ENCODE measurements at regions not wholly inside any gene's neighbourhood (a gene's known extent, or its start where the extent isn't known, plus 50 kb on each side); places are given as distances from the start of the nearest gene placed in this dataset.

- no peak for DNase-seq (ENCODE audit: low read depth, low spot score)
Measured at GRCh38 chr1:239218301-239218700, 168.1 kb upstream of the CHRM3 start.

- no peak for DNase-seq (ENCODE audit: low read depth, low spot score)
Measured at GRCh38 chr1:239212811-239213220, 173.6 kb upstream of the CHRM3 start.

- DNase-seq (ENCODE audit: low read depth, low spot score) = no peak
Measured at GRCh38 chr1:239209591-239209990, 176.8 kb upstream of the CHRM3 start.

- no peak for DNase-seq (ENCODE audit: low read depth, low spot score)
Measured at GRCh38 chr1:239204401-239204800, 182.0 kb upstream of the CHRM3 start.

GRCh38 chr1:239197871-239198270, 188.5 kb upstream of the CHRM3 start:
- no peak for DNase-seq (ENCODE audit: low read depth, low spot score)

GRCh38 chr1:239189998-239190512, 196.3 kb upstream of the CHRM3 start:
- no peak for DNase-seq (ENCODE audit: low read depth, low spot score)

GRCh38 chr1:239186487-239186886, 199.9 kb upstream of the CHRM3 start:
- no peak for DNase-seq (ENCODE audit: low read depth, low spot score)

- no peak for DNase-seq (ENCODE audit: low read depth, low spot score)
Measured at GRCh38 chr1:239185245-239185619, 201.1 kb upstream of the CHRM3 start.

- no peak for DNase-seq (ENCODE audit: low read depth, low spot score)
Measured at GRCh38 chr1:239184561-239185244, 201.7 kb upstream of the CHRM3 start.

GRCh38 chr1:239178961-239179360, 207.4 kb upstream of the CHRM3 start:
- DNase-seq (ENCODE audit: low read depth, low spot score) = no peak

- DNase-seq (ENCODE audit: low read depth, low spot score) = no peak
Measured at GRCh38 chr1:239174880-239175279, 211.5 kb upstream of the CHRM3 start.

GRCh38 chr1:239170828-239171227, 215.5 kb upstream of the CHRM3 start:
- DNase-seq (ENCODE audit: low read depth, low spot score) = no peak

GRCh38 chr1:239169276-239169675, 217.1 kb upstream of the CHRM3 start:
- DNase-seq (ENCODE audit: low read depth, low spot score) = no peak

GRCh38 chr1:239164451-239165180, 221.8 kb upstream of the CHRM3 start:
- no peak for DNase-seq (ENCODE audit: low read depth, low spot score)

GRCh38 chr1:239155466-239156091, 230.8 kb upstream of the CHRM3 start:
- no peak for DNase-seq (ENCODE audit: low read depth, low spot score)

GRCh38 chr1:239151937-239152336, 234.4 kb upstream of the CHRM3 start:
- no peak for DNase-seq (ENCODE audit: low read depth, low spot score)

GRCh38 chr1:239140968-239141367, 245.4 kb upstream of the CHRM3 start:
- DNase-seq (ENCODE audit: low read depth, low spot score) = no peak

GRCh38 chr1:239139801-239140200, 246.6 kb upstream of the CHRM3 start:
- DNase-seq (ENCODE audit: low read depth, low spot score) = no peak

- DNase-seq (ENCODE audit: low read depth, low spot score) = no peak
Measured at GRCh38 chr1:239128541-239128940, 257.8 kb upstream of the CHRM3 start.

- DNase-seq (ENCODE audit: low read depth, low spot score) = no peak
Measured at GRCh38 chr1:239126884-239127283, 259.5 kb upstream of the CHRM3 start.

- DNase-seq (ENCODE audit: low read depth, low spot score) = no peak
Measured at GRCh38 chr1:239125893-239126292, 260.5 kb upstream of the CHRM3 start.

- no peak for DNase-seq (ENCODE audit: low read depth, low spot score)
Measured at GRCh38 chr1:239125027-239125426, 261.3 kb upstream of the CHRM3 start.

- no peak for DNase-seq (ENCODE audit: low read depth, low spot score)
Measured at GRCh38 chr1:239123260-239123659, 263.1 kb upstream of the CHRM3 start.

Data from brain pericyte (primary cell).